ENCODE measurements at regions not wholly inside any gene's neighbourhood (a gene's known extent, or its start where the extent isn't known, plus 50 kb on each side); places are given as distances from the start of the nearest gene placed in this dataset.

GRCh38 chr3:188042466-188042865 lies 111.5 kb upstream of the LPP start:
- H4K20me1 ChIP-seq (ENCODE audit: control insufficient read depth, insufficient read depth, insufficient read length), result no peaks in the 10 kb centered on the region
- no peak overlapping the region for H2BK120ac ChIP-seq (ENCODE audit: low read depth, low read length, poor library complexity, severe bottlenecking)
- H2AFZ ChIP-seq (ENCODE audit: low read length), result no peak overlapping the region
- no peak for DNase-seq
- no peak overlapping the region for H3K9ac ChIP-seq (ENCODE audit: extremely low read depth, insufficient read length, low read length)
- no peak overlapping the region for H2BK5ac ChIP-seq (ENCODE audit: insufficient read length, low read length)
- no peak overlapping the region for H4K8ac ChIP-seq (replicated peaks; ENCODE audit: insufficient read length, low read depth, low read length)
- H3K79me2 ChIP-seq (ENCODE audit: insufficient read depth, low read length), result no peaks in the 10 kb centered on the region; the same call in 1 of the 2 replicates
- H3K23ac ChIP-seq (ENCODE audit: insufficient read length, low read depth, low read length), result no peak overlapping the region
- no peak overlapping the region for H3K27ac ChIP-seq (ENCODE audit: insufficient read length, low read depth, low read length)
- no peak overlapping the region for H2BK20ac ChIP-seq (ENCODE audit: low read depth, low read length, poor library complexity, severe bottlenecking)
- no peak overlapping the region for H4K91ac ChIP-seq (ENCODE audit: insufficient read length, low read depth, low read length)
- no peaks in the 10 kb centered on the region for H3K9me3 Mint-ChIP-seq
- no peaks in the 10 kb centered on the region for H3K36me3 Mint-ChIP-seq (ENCODE audit: insufficient read depth in 1 of 3, low read depth in 3 of 3)
- H3K27me3 Mint-ChIP-seq (ENCODE audit: low read depth), result no peaks in the 10 kb centered on the region
- H3K9me3 ChIP-seq (ENCODE audit: control insufficient read depth, low read depth, low read length), result no peaks in the 10 kb centered on the region
- no peaks in the 10 kb centered on the region for H3K27me3 ChIP-seq (ENCODE audit: insufficient read depth, low read length)
- H3K56ac ChIP-seq (ENCODE audit: insufficient read length, low read depth, low read length), result no peak overlapping the region
- H3K4me1 Mint-ChIP-seq, result peaks cover 5 to 14% of the 10 kb centered on the region in 2 experiments; a peak in 3 of 4 replicates
- no peak overlapping the region for H3T11ph ChIP-seq (ENCODE audit: low read length)
- H3K4me2 ChIP-seq (ENCODE audit: insufficient read depth, insufficient read length, low read length), result no peak overlapping the region
- H3K18ac ChIP-seq (ENCODE audit: insufficient read length, low read depth, low read length), result no peak overlapping the region
- no peak overlapping the region for H4K5ac ChIP-seq (ENCODE audit: insufficient read length, low read depth, low read length)
- H3K23me2 ChIP-seq (ENCODE audit: insufficient read length, low read depth, low read length, poor library complexity, severe bottlenecking), result no peaks in the 10 kb centered on the region
- H3K27ac Mint-ChIP-seq, result no peak overlapping the region
- no peak for TF ChIP-seq CTCF (conservative IDR thresholded peaks at IDR 0.05)
- H3K14ac ChIP-seq (ENCODE audit: insufficient read depth, low read length), result no peak overlapping the region
- H3K79me1 ChIP-seq (ENCODE audit: insufficient read depth, low read depth, low read length, poor library complexity, severe bottlenecking), result no peaks in the 10 kb centered on the region
- H2AK5ac ChIP-seq (ENCODE audit: insufficient read length, low read length), result no peak overlapping the region
- H3K4me3 Mint-ChIP-seq, result no peak overlapping the region
- no peak overlapping the region for H2BK15ac ChIP-seq (ENCODE audit: low read depth, low read length)
- peaks cover 7% of the 10 kb centered on the region; the same call in 1 of the 2 replicates for H3K4me1 ChIP-seq (ENCODE audit: insufficient read depth, low read length)
- H2BK12ac ChIP-seq (ENCODE audit: insufficient read length, low read depth, low read length), result no peak overlapping the region
- H3K4ac ChIP-seq (ENCODE audit: low read depth, low read length), result no peak overlapping the region
- no CpG with 5 or more reads among the region's 6 CpGs for WGBS (ENCODE audit: extremely low coverage, insufficient read length, low lambda C conversion rate)

All from H9 (cell line).